GM13976 (cell line): ENCODE measurements at regions not wholly inside any gene's neighbourhood (a gene's known extent, or its start where the extent isn't known, plus 50 kb on each side); places are given as distances from the start of the nearest gene placed in this dataset.

Experiments
- DNase-seq: peaks from one replicate; pipeline ENCODE4 v3.0.0; 2012; ENCODE audit warnings: low spot score
- in situ Hi-C: fragments of 300-500 bp; cut with MboI; formaldehyde crosslinking; loops from one replicate; pipeline ENCODE4 v1.12.0; 2022; ENCODE audit warnings: low sequenced_read_pairs, mixed read lengths, inconsistent platforms; ENCODE audit not compliant: unreplicated experiment
- TF ChIP-seq, protein P1 (sequence below): IDR thresholded peaks from 2 replicates; pipeline ENCODE4 v1.5.1; 2012; ENCODE audit warnings: borderline replicate concordance, mild to moderate bottlenecking; ENCODE audit not compliant: insufficient read depth; ENCODE audit errors: extremely low read depth, missing control alignments, control extremely low read depth

DNA sequence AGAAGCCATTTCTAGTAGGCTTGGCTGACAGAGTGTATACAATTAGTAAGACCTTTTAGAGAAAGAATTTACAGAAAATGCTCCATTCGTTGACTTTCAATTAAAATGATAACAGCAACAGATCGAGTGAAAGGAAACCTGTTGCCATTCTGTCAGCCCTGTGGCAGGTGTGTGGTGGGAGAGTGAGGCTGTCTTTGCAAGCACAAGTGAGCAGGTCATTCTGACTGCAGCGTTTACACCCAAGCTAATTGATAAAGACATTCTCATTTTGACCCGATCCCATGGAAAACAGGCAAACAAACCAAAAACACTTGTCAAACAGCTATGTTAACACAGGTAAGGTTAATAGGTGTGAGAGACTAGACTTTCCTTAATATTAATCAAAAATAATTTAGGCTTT, 257.3 kb downstream of the PTBP2 start:
- TF ChIP-seq, protein P1, sequence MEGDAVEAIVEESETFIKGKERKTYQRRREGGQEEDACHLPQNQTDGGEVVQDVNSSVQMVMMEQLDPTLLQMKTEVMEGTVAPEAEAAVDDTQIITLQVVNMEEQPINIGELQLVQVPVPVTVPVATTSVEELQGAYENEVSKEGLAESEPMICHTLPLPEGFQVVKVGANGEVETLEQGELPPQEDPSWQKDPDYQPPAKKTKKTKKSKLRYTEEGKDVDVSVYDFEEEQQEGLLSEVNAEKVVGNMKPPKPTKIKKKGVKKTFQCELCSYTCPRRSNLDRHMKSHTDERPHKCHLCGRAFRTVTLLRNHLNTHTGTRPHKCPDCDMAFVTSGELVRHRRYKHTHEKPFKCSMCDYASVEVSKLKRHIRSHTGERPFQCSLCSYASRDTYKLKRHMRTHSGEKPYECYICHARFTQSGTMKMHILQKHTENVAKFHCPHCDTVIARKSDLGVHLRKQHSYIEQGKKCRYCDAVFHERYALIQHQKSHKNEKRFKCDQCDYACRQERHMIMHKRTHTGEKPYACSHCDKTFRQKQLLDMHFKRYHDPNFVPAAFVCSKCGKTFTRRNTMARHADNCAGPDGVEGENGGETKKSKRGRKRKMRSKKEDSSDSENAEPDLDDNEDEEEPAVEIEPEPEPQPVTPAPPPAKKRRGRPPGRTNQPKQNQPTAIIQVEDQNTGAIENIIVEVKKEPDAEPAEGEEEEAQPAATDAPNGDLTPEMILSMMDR, result no peak
- DNase-seq, result no peak
- in situ Hi-C loops, result no loop called here

DNA sequence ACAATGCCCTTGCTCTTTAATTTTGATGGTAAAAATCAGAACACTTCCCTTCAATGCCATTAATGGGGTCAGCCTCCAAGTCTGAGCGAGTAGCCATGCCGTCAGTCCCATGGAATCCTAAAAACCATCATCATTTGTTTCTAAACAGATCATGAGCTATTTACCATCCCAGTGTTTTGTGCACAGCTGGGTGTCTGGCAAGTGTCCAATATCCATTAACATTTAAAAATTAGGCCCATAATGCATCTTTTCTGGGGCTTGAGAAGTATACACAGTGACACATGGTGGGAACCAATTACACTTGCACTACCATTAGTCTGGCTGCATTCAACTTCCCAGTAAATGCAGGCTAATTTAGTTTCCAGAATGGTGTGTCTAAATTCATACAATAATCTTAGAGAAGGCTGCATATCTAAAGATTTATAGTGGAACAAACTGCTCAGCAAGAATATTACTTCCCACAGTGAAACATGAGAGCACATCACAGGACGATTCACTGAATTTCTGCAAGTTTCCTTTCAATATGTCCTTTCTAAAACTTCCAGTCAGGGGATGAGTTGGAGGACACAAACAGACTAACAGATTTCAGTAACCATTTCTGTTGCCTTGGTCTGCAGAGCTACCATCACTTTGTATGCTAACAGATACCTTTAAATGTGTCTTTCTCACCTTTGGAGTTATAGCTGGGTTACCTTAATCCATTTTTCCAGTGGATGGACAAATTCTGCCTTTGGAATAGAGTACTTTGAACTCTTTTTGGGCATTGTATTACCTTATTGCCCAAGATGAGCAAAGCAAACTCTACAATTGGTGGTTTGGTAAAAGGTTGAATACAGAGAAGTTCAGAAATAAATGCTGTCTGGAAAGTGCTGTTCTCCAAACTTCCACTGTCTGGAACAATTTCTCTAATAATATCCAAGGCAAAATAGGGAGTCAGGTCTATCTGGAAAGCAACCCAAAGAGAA, 258.0 kb downstream of the PTBP2 start:
- in situ Hi-C loops, result no loop called here
- TF ChIP-seq, protein P1, result no peak
- DNase-seq, result no peak

DNA sequence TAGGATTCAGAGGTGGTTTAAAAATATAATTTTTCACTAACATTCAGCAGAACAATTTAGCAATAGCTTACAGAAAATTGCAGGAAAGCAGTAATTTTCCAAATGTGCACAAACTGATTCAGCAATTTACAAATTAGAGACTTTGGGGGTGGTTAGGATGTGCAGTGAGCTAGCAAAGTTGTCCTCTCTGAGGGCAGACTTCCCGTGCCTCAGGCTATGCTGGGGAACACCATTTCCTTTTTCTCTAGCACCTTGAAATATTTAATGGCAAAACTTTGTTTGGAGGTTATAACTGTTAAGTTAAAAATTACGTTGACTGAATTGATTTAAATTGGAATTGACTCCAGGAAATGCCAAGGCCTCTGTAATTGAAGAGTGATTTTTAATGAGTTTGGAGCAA, 258.9 kb downstream of the PTBP2 start:
- in situ Hi-C loops, result no loop called here
- TF ChIP-seq, protein P1, result no peak
- no peak for DNase-seq

DNA sequence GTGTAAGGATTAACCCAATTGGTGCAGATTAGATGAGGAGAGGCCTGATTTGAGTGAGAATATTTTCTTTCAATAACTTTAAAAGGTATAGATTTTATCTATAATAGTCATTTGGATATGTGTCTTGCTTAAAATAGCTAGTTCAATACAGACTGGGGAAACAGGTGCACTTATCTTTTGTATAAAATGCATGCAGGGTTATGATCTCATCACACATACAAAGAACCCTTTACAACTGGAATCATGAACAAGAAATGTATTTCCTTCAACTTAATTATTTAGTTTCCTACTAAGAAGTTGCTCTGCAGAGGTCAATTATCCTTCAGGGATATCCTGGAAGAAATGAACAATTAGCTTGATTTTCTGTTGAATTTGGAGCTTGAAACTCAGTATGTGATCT, 259.6 kb downstream of the PTBP2 start:
- TF ChIP-seq, protein P1, result no peak
- in situ Hi-C loops, result no loop called here
- DNase-seq, result no peak

DNA sequence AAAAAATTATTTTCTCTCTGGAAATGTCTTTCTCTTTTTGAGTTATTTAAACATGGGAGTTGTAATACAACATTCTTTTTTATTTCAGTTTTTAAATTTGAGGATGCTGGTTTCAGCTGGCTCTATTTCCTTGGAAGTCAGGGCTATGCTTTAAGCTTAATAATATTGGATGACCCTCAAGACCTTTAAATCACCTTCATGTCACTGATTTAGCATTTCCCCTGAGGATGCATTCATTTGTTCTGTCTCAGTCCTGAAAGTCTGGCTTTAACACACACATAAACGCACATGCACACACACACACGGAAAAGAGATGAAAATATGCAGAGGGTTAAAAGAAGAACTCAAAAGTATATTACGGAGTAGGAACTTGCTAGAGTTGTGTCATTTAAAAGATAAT, 260.5 kb downstream of the PTBP2 start:
- no peak for DNase-seq
- in situ Hi-C loops, result no loop called here
- TF ChIP-seq, protein P1, result no peak

DNA sequence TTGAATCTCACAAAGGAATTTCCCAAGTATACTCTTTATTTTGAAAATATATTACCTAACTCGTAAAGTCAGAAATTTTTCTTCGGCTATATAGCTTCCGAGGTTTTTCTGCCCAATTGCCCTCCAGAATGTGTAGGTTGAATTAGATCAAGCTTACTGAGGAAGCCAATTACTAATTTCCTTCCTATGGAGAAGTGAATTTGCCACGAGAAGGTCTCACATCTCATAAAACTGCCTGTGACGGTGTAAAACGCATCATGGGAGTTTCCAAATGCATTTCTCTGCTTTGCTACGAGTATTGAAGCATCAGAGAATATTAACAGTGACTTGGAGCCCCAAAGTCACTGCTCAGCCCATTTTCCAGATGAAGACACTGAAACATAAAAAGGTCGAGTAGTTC, 262.3 kb downstream of the PTBP2 start:
- no peak for DNase-seq
- TF ChIP-seq, protein P1, result no peak
- in situ Hi-C loops, result no loop called here
